Fibroblast of the aortic adventitia (primary cell): ENCODE measurements at regions not wholly inside any gene's neighbourhood (a gene's known extent, or its start where the extent isn't known, plus 50 kb on each side); places are given as distances from the start of the nearest gene placed in this dataset.

Experiments
- DNase-seq: peaks from one replicate; pipeline ENCODE4 v3.0.0-alpha.2; 2010; ENCODE audit warnings: low read depth
- H3K4me3 ChIP-seq: 2 replicates; pipeline ENCODE4 v1.5.1; 2011; ENCODE audit warnings: low read depth, mild to moderate bottlenecking, control low read depth, low read length, moderate library complexity
- TF ChIP-seq, protein P1 (sequence below): IDR thresholded peaks from 2 replicates; pipeline ENCODE4 v1.5.1; 2011; ENCODE audit warnings: mild to moderate bottlenecking, low read length, control low read depth, inconsistent platforms; ENCODE audit not compliant: insufficient read depth

DNA sequence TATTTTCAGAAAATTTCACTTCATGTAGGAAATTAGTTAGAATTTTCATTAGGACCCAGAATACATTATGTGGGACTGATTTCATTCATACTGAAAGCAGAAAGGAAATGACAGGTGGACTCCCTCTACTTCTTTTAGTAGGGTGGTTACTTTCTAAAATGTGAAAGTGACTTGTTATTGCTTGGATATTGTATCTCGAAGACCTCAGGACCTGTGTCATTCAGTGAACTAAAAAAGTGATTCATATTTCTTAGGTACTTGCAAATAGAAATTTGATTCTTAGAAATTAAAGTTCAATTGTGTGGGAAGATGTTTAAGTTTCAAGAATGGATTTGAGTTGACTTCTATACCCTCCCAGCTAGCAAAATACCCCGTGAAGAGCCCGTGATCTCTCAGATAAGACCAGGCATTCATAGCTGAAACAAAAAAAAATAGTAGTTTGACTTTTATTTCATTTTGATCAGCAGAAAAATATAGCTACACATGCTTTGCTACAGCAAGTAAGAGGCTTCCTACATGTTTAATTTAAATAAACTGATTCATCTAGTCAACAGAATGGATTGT is 1037.1 kb downstream of the GATA3 start:
- no peak for DNase-seq
- H3K4me3 ChIP-seq, result no peak overlapping the region
- TF ChIP-seq, protein P1, sequence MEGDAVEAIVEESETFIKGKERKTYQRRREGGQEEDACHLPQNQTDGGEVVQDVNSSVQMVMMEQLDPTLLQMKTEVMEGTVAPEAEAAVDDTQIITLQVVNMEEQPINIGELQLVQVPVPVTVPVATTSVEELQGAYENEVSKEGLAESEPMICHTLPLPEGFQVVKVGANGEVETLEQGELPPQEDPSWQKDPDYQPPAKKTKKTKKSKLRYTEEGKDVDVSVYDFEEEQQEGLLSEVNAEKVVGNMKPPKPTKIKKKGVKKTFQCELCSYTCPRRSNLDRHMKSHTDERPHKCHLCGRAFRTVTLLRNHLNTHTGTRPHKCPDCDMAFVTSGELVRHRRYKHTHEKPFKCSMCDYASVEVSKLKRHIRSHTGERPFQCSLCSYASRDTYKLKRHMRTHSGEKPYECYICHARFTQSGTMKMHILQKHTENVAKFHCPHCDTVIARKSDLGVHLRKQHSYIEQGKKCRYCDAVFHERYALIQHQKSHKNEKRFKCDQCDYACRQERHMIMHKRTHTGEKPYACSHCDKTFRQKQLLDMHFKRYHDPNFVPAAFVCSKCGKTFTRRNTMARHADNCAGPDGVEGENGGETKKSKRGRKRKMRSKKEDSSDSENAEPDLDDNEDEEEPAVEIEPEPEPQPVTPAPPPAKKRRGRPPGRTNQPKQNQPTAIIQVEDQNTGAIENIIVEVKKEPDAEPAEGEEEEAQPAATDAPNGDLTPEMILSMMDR, result no peak

DNA sequence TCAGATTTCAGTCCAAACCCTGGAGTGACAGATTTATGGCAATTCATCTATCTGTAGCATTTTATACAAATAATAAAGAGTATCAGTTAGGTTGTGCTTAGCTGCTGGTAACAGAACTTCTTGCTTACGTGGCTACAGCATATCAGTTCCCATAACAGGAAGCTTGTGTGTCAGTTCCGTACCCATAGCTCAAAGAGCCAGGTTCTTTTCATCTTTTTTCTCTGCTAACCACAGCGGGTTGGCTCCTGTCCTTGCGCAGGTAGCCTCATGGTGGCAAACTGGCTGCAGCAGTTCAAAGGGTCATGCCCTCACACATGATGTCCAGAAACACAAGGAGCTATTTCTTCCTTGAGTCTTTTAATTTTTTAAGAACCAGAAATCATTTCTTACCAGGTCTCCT is 1041.8 kb downstream of the GATA3 start:
- TF ChIP-seq, protein P1, result no peak
- H3K4me3 ChIP-seq, result no peak overlapping the region
- DNase-seq, result no peak

DNA sequence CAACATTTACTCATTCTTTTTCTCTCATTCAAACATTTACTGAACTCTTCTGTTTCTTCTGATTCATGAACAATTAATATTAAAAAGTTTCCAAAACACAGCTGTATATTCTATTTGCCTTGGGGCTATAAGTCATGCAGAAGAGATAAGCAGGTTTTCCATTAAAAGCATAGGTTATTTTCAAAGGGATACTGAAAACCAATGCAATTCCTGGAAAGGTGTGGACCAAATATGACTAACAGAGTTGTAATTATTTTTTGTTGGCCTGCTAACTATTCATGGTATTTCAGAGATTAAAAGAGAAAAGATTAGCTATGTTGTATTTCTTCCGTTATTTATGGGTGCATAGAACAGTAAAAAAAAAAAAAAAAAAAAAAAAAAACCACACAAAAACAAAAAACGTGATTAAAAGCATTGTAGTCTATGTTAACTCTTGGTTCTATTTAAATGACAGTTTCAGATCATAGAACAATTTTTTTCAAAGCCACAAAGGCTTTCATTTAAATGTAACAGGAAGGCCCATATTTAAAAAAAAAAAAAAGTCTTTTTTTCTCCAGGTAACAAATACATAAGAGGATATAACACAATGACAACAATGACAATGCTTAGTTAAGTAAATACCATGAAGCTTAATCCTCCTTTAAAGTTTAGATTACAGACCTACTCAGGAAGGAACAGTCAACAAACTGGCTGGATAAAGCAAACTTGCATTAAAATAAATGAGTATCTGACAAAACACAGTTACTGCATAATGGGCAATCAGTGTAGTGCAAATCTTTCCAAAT is 1042.9 kb downstream of the GATA3 start:
- H3K4me3 ChIP-seq, result no peak overlapping the region
- DNase-seq, result no peak
- TF ChIP-seq, protein P1, result no peak

DNA sequence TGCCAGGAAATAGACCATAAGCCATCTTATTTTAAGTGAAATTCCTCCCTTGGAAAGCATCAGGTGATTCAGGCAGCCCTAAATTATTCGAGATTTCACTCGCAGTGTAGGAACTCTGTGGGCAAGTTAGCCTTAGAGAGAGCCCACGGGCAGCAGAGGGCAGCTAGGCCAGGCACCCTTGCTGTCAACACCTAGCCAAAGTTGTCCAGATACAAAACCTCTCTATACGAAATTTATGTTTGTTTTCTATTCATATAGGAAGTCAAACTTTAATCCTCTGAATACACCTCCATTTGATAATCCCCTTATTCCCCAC is 1043.5 kb downstream of the GATA3 start:
- TF ChIP-seq, protein P1, result no peak
- H3K4me3 ChIP-seq, result no peak overlapping the region
- DNase-seq, result no peak

DNA sequence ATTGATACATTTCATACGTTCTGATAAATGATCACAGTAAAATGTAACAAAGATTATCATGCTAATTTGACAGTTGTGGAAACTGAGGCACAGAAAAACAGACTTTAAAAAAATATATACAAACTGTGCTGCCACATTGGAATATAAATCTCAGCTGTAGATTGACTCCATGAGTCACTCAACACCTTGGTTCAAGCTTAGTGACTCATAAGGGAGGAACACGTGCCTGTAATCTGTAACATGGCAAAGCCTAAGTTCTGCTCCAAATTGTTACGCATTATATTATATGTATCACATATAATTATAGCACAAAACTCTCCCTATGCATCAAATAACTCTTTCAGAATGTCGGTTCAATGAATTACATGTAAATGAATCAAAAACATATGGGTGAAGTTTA is 1047.5 kb downstream of the GATA3 start:
- no peak for DNase-seq
- TF ChIP-seq, protein P1, result no peak
- no peak overlapping the region for H3K4me3 ChIP-seq

DNA sequence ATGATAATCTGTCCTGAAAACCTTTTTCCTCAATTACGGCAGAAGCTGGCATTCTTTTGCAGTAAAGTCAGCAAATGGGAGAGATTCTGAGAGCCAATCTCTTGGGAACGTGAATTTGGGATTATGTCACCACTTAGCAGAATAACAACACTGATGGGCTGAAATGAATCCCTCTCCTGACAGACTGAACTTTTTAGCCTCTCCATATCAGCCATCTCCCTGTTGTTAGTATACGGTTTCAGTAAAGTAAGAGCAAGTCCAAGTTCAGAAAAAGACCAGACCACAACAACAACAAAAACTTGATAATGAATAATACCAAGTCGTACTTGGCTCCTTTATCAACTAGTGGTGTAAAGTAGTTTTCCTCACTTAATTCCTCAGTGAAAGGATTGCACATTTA is 1048.8 kb downstream of the GATA3 start:
- TF ChIP-seq, protein P1, result no peak
- no peak for DNase-seq
- no peak overlapping the region for H3K4me3 ChIP-seq
